Hematopoietic multipotent progenitor cell treated with erythropoietin and hydrocortisone succinate and interleukin-3 and kit ligand, for 6 days (in vitro differentiated cells): ENCODE measurements at regions not wholly inside any gene's neighbourhood (a gene's known extent, or its start where the extent isn't known, plus 50 kb on each side); places are given as distances from the start of the nearest gene placed in this dataset.

Experiments
- DNase-seq: peaks from one replicate; pipeline ENCODE4 v3.0.0-alpha.2; 2015

- DNase-seq = peak; percentile 10
These were observed 74.2 kb downstream of the GLI2 start for GRCh38 chr2:120809609-120810440.

- no peak for DNase-seq
These were observed 75.0 kb downstream of the GLI2 start for GRCh38 chr2:120810639-120811038.

GRCh38 chr2:120812866-120813265 is 77.2 kb downstream of the GLI2 start:
- no peak for DNase-seq

GRCh38 chr2:120814352-120814751 is 78.7 kb downstream of the GLI2 start:
- no peak for DNase-seq

- DNase-seq = no peak
These were observed 79.6 kb downstream of the GLI2 start for GRCh38 chr2:120815292-120815691.

- no peak for DNase-seq
These were observed 81.7 kb downstream of the GLI2 start for GRCh38 chr2:120817136-120817955.

- DNase-seq = no peak
These were observed 82.3 kb downstream of the GLI2 start for GRCh38 chr2:120817956-120818325.

- DNase-seq = no peak
These were observed 82.8 kb downstream of the GLI2 start for GRCh38 chr2:120818441-120818920.

- no peak for DNase-seq
These were observed 84.1 kb downstream of the GLI2 start for GRCh38 chr2:120819720-120820210.

GRCh38 chr2:120820263-120820952 is 84.7 kb downstream of the GLI2 start:
- DNase-seq = no peak

- DNase-seq = no peak
These were observed 85.2 kb downstream of the GLI2 start for GRCh38 chr2:120820953-120821279.

- no peak for DNase-seq
These were observed 85.9 kb downstream of the GLI2 start for GRCh38 chr2:120821446-120822160.

- no peak for DNase-seq
These were observed 87.3 kb downstream of the GLI2 start for GRCh38 chr2:120822933-120823332.

- DNase-seq = no peak
These were observed 87.9 kb downstream of the GLI2 start for GRCh38 chr2:120823551-120823950.

- DNase-seq = no peak
These were observed 88.6 kb downstream of the GLI2 start for GRCh38 chr2:120824246-120824645.

GRCh38 chr2:120825370-120826259 is 89.9 kb downstream of the GLI2 start:
- no peak for DNase-seq

GRCh38 chr2:120826260-120826648 is 90.6 kb downstream of the GLI2 start:
- DNase-seq = no peak

GRCh38 chr2:120826716-120827410 is 91.2 kb downstream of the GLI2 start:
- DNase-seq = no peak

- no peak for DNase-seq
These were observed 92.4 kb downstream of the GLI2 start for GRCh38 chr2:120828066-120828465.

- no peak for DNase-seq
These were observed 93.4 kb downstream of the GLI2 start for GRCh38 chr2:120828829-120829632.
